SK-N-SH treated with all-trans-retinoic acid at 6 μM for 48 hours (cell line): ENCODE measurements at regions not wholly inside any gene's neighbourhood (a gene's known extent, or its start where the extent isn't known, plus 50 kb on each side); places are given as distances from the start of the nearest gene placed in this dataset.

Source experiments
- CSDC2 ChIP-seq: fragments of 250-450 bp; sonication (Bioruptor Pico); IDR thresholded peaks from 2 replicates; pipeline ENCODE4 v1.5.0; 2020; ENCODE audit warnings: mild to moderate bottlenecking, moderate library complexity
- CSRNP3 ChIP-seq: fragments of 250-450 bp; sonication (Bioruptor Pico); IDR thresholded peaks from 2 replicates; pipeline ENCODE4 v1.5.1; 2021; ENCODE audit warnings: mild to moderate bottlenecking, moderate library complexity
- GLIS3 ChIP-seq: fragments of 250-450 bp; sonication (Bioruptor Pico); IDR thresholded peaks from 2 replicates; pipeline ENCODE4 v1.5.0; 2020; ENCODE audit warnings: mild to moderate bottlenecking, moderate library complexity
- ISL1 ChIP-seq: fragments of 250-450 bp; sonication (Bioruptor Pico); IDR thresholded peaks from 2 replicates; pipeline ENCODE4 v2.1.2; 2022; ENCODE audit warnings: mild to moderate bottlenecking, moderate library complexity
- OSR1 ChIP-seq: fragments of 250-450 bp; sonication (Bioruptor Pico); IDR thresholded peaks from 2 replicates; pipeline ENCODE4 v1.8.0; 2022; ENCODE audit warnings: moderate library complexity, mild to moderate bottlenecking, inconsistent platforms
- PATZ1 ChIP-seq: fragments of 250-450 bp; sonication (Bioruptor Pico); IDR thresholded peaks from 2 replicates; pipeline ENCODE4 v1.8.0; 2020; ENCODE audit warnings: mild to moderate bottlenecking, moderate library complexity, borderline replicate concordance
- PPARA ChIP-seq: fragments of 250-450 bp; sonication (Bioruptor Pico); IDR thresholded peaks from 2 replicates; pipeline ENCODE4 v1.5.0; 2020; ENCODE audit warnings: mild to moderate bottlenecking, borderline replicate concordance
- RARB ChIP-seq: fragments of 250-450 bp; sonication (Bioruptor Pico); IDR thresholded peaks from 2 replicates; pipeline ENCODE4 v1.8.0; 2021; ENCODE audit warnings: mild to moderate bottlenecking, moderate library complexity
- SNAI2 ChIP-seq: fragments of 250-450 bp; sonication (Bioruptor Pico); IDR thresholded peaks from 2 replicates; pipeline ENCODE4 v1.5.0; 2020; ENCODE audit warnings: mild to moderate bottlenecking, moderate library complexity
- TCF4 ChIP-seq: fragments of 250-450 bp; sonication (Bioruptor Pico); IDR thresholded peaks from 2 replicates; pipeline ENCODE4 v1.8.0; 2021; ENCODE audit warnings: mild to moderate bottlenecking, moderate library complexity, borderline replicate concordance
- ZNF8 ChIP-seq: fragments of 450-650 bp; formaldehyde crosslinking; IDR thresholded peaks from 2 replicates; pipeline ENCODE4 v1.5.0; 2020; ENCODE audit warnings: mild to moderate bottlenecking, moderate library complexity

DNA sequence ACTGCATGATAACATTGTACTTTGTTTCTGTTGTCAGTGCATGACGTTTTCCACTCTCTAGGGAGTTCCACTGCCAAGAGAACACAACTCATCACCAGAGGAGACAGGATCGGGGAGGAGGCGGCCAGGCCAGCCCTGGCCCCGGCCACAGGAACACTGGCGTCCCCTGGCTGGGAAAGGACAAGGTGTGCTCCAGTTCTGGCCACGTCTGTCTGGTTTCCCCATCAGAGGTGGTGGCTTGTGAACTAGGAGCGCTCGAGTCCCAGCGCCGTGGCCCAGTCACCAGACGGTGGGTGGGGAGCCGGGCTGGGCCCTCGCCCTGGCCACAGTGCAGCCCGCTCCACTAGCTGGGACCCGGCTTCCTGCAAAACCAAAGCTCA is 211.9 kb upstream of the IRX4 start:
- TF ChIP-seq PATZ1 (CRISPR knock-in tag) (no peak), ZNF8 (no peak), SNAI2 (no peak), TCF4 (CRISPR knock-in tag) (no peak), RARB (CRISPR knock-in tag) (no peak), OSR1 (CRISPR knock-in tag) (no peak), CSRNP3 (no peak), PPARA (no peak), ISL1 (CRISPR knock-in tag) (no peak), CSDC2 (CRISPR knock-in tag) (no peak), GLIS3 (CRISPR knock-in tag) (no peak)
